Large intestine (tissue), 3 donors: ENCODE measurements at regions not wholly inside any gene's neighbourhood (a gene's known extent, or its start where the extent isn't known, plus 50 kb on each side); places are given as distances from the start of the nearest gene placed in this dataset.
"Not testable (repeated sequence)": the region's sequence is repeated elsewhere in the genome, so short reads cannot be mapped to it uniquely, and the experiment has no call there.

Experiments
- DNase-seq, 2 donors: peaks; one replicate each; pipeline versions ENCODE4 v3.0.0 to v3.0.0-alpha.2; 2013
- H3K27ac ChIP-seq: one replicate; pipeline ENCODE4 v1.5.1; 2013; ENCODE audit warnings: low read length
- H3K27me3 ChIP-seq: 2 replicates; pipeline ENCODE4 v1.6.1; 2013; ENCODE audit warnings: low read length; ENCODE audit not compliant: control insufficient read depth, insufficient read depth
- H3K36me3 ChIP-seq: 2 replicates; pipeline ENCODE4 v1.6.1; 2013; ENCODE audit warnings: low read length; ENCODE audit not compliant: control insufficient read depth, insufficient read depth
- H3K4me1 ChIP-seq: one replicate; pipeline ENCODE4 v1.6.1; 2013; ENCODE audit warnings: low read length; ENCODE audit not compliant: control insufficient read depth, insufficient read depth
- H3K4me3 ChIP-seq: one replicate; pipeline ENCODE4 v1.5.1; 2013; ENCODE audit warnings: low read length
- H3K9me3 ChIP-seq: one replicate; pipeline ENCODE4 v1.6.1; 2013; ENCODE audit warnings: mild to moderate bottlenecking, low read depth, low read length, moderate library complexity; ENCODE audit not compliant: control insufficient read depth
- WGBS: methylation state at CpG from one replicate; pipeline ENCODE4 v1.1.5; 2013; ENCODE audit warnings: low lambda C conversion rate; ENCODE audit not compliant: insufficient coverage; 5-methylcytosine and 5-hydroxymethylcytosine counted together

DNA sequence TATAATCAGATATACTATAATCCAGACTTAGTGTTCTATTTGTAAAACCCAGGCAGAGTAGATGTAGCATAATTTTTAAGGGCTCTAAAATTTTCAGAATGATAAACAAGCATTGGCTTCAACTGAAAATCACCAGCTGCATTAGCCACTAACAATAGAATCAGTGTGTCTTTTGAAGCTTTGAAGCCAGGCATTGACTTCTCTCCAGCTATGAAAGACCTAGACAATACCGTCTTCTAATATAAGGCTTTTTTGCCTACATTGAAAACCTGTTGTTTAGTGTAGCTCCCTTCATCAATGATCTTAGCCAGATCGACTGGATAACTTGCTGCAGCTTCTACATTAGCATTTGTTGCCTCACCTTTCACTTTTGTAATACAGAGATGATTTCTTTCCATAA, 1877.3 kb upstream of the ACO1 start:
- H3K27ac ChIP-seq, result no peak overlapping the region
- WGBS, result 100% methylated on average over 1 of the region's 2 CpGs
- DNase-seq, result no peak
- H3K36me3 ChIP-seq, result no peaks in the 10 kb centered on the region
- no peaks in the 10 kb centered on the region for H3K4me1 ChIP-seq
- H3K4me3 ChIP-seq, result no peak overlapping the region
- no peaks in the 10 kb centered on the region for H3K27me3 ChIP-seq
- H3K9me3 ChIP-seq, result no peaks in the 10 kb centered on the region

DNA sequence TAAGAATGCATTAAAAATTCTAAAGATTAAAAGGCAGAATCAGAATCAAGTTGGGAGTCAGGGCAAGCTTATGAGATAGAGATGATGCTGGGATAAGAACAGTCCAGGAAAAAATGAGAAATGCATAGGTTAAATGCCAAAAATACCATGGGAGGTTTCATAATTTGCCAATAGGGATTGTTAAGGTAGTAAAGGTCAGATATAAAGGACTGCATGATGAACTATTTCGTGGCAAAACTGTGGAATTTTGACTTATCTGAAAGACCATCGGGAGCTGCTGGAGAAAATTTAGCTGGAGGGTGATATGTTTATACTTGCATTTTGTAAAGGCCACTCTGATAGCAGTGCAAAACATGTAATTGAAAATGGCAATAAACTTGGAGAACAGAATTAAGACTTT, 1872.8 kb upstream of the ACO1 start:
- Histone ChIP-seq H3K27me3 (no peaks in the 10 kb centered on the region), H3K36me3 (no peaks in the 10 kb centered on the region), H3K4me1 (no peaks in the 10 kb centered on the region), H3K4me3 (no peak overlapping the region), H3K27ac (no peak overlapping the region), H3K9me3 (no peaks in the 10 kb centered on the region)
- WGBS, result no CpG with 5 or more reads among the region's 2 CpGs
- DNase-seq, result no peak

DNA sequence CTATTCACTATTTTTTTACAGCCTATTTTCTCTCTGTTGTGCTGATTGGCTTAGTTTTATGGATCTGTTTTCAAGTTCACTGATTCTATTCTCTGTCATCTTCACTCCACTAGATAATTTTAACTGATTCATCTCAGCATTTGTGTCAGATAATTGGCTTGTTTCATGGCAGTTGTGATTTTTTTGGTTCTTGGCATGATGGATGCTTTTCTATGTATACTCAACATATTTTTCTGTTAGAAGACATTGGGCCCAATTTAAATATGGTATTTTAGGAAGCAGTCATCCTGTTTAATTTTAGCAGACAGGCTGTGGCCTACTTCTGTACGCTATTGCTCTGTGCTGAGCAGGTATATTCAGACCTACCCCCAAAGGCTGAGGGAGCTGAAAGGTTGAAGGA, 1865.3 kb upstream of the ACO1 start:
- Histone ChIP-seq H3K4me3 (no peak overlapping the region), H3K36me3 (no peaks in the 10 kb centered on the region), H3K27ac (no peak overlapping the region), H3K4me1 (no peaks in the 10 kb centered on the region), H3K27me3 (no peaks in the 10 kb centered on the region), H3K9me3 (no peaks in the 10 kb centered on the region)
- WGBS, result no CpG with 5 or more reads among the region's 1 CpG
- DNase-seq, result no peak

DNA sequence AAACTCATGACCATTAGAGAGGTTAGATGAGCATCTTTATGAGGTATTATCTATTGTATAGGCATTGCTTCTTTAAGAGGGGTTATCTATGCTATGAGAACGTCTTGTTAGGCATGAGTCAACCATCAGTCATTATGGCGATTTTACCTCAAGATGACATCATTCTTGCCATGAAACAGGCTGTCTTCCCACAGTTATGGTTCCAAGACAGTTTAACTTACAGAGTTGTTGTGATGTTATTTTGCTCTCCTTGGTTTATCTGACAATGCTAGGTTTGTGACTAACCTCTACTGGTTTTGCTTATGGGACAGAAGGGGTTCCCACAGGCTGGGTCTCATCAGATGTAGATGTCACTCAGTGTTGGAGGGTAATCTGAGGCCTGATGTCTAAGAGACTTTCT, 1864.7 kb upstream of the ACO1 start:
- Histone ChIP-seq H3K4me1 (no peaks in the 10 kb centered on the region), H3K4me3 (no peak overlapping the region), H3K36me3 (no peaks in the 10 kb centered on the region), H3K9me3 (no peaks in the 10 kb centered on the region), H3K27me3 (no peaks in the 10 kb centered on the region), H3K27ac (no peak overlapping the region)
- no CpG with 5 or more reads among the region's 2 CpGs for WGBS
- no peak for DNase-seq

DNA sequence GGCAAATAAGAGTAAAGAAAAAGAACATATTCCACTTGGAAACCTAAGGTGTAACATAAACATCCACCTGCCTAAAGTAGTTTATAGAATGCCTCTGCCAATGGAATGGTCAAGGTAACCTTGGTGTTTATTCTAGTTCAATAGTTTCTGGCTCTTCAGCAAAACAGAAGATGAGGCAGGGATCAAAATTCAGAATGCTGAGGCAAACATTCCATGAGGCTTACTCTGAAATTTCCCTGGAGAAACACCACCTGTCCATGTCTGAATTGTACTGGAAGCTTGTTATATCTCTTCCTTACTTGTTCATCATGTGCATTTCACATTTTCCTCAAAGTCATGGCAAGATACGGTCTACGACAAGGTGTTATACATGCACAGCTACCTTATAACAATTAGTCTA, 1862.4 kb upstream of the ACO1 start:
- H3K9me3 ChIP-seq, result no peaks in the 10 kb centered on the region
- H3K4me3 ChIP-seq, result no peak overlapping the region
- H3K36me3 ChIP-seq, result no peaks in the 10 kb centered on the region
- no peak overlapping the region for H3K27ac ChIP-seq
- no peaks in the 10 kb centered on the region for H3K4me1 ChIP-seq
- WGBS, result 100% methylated on average over 2 of the region's 2 CpGs
- H3K27me3 ChIP-seq, result no peaks in the 10 kb centered on the region
- no peak for DNase-seq

DNA sequence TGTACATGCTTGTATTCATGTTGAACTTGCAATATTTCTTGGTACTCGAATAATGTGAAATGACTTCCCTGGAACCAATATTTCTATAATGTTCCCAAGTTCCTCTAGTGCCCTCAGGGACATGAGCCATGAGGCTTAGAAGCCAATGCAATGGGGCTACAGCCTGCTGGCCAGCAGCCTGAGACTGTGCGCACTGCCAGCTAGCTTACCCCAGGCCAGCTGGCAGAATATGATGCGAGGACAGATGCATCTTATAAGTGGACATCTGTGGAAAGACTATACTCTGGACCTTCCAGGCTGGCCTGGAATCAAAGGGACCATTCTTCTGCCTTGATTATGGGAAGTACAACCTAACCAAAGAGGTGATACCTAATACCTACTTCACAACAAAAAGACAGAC, 1862.0 kb upstream of the ACO1 start:
- Histone ChIP-seq H3K9me3 (no peaks in the 10 kb centered on the region), H3K27me3 (no peaks in the 10 kb centered on the region), H3K27ac (no peak overlapping the region), H3K4me1 (no peaks in the 10 kb centered on the region), H3K4me3 (no peak overlapping the region), H3K36me3 (no peaks in the 10 kb centered on the region)
- no CpG with 5 or more reads among the region's 3 CpGs for WGBS
- DNase-seq, result no peak

DNA sequence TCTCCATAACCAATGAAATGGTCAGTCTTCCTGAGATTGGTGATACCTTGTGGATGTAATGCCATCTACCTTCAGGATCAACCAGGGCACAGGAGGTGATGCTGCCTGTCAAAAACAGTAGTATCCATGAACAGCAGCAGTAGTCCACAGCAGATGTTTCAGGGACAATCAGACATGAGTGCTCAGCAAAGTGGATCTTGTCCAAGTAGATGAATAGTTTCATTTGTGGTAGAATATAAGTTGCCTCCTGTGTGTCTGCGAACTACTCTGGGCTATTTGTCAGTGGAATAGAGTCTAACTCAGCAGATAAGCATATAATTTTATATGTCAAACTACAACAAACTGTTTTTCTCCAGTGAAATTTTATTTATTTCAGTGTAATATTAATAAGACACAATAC, 1860.1 kb upstream of the ACO1 start:
- Histone ChIP-seq H3K27me3 (no peaks in the 10 kb centered on the region), H3K4me1 (no peaks in the 10 kb centered on the region), H3K27ac (no peak overlapping the region), H3K4me3 (no peak overlapping the region), H3K36me3 (no peaks in the 10 kb centered on the region), H3K9me3 (no peaks in the 10 kb centered on the region)
- DNase-seq, result no peak
- WGBS, result no CpG with 5 or more reads among the region's 1 CpG

DNA sequence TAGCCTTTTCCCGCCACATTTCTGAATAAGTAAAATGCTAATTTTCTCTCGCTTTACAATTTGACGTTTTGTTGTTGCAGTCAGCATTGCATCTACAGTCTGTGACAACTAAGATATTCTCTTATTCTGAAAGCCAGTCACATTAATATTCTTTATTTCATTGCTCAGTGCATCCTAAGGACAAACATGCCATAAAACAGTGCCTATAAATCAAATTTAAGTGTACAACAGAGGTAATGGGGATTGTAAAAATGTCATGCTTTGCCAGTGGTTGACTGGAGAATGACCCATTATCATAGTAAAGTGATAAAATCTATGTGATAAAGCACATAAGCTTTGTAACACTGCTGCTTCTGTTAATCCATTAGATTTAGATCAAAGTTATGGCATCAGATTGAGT, 1850.0 kb upstream of the ACO1 start:
- H3K27me3 ChIP-seq, result no peaks in the 10 kb centered on the region
- WGBS, result 84% methylated on average over 3 of the region's 3 CpGs

DNA sequence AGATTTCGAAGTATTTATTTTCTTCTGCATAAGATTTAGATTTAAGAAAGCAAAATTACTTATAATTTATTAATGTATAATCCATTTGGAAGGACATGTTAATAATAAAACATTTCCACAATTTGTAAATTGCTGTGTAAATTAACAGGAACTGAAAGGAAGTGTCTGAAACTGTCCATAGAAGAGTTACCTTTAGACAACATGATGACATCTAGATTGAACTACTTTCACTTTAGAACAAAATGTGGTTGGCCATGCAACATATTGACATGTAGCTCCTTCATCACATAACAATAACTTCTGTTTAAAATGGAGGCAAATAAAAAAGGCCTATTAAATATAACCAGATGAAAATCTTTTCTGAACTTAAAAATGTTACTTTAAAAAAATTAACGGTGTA, 1849.5 kb upstream of the ACO1 start:
- Histone ChIP-seq H3K4me3 (no peak overlapping the region), H3K27ac (no peak overlapping the region), H3K27me3 (no peaks in the 10 kb centered on the region), H3K36me3 (no peaks in the 10 kb centered on the region), H3K4me1 (no peaks in the 10 kb centered on the region), H3K9me3 (peaks cover 2% of the 10 kb centered on the region)
- WGBS, result 100% methylated on average over 2 of the region's 2 CpGs
- DNase-seq, result no peak

More for the DNA sequence above, 1850.0 kb upstream of the ACO1 start:
- no peak overlapping the region for H3K4me3 ChIP-seq
- no peak overlapping the region for H3K27ac ChIP-seq
- DNase-seq, result no peak
- peaks cover 2% of the 10 kb centered on the region for H3K9me3 ChIP-seq
- no peaks in the 10 kb centered on the region for H3K36me3 ChIP-seq
- H3K4me1 ChIP-seq, result no peaks in the 10 kb centered on the region

DNA sequence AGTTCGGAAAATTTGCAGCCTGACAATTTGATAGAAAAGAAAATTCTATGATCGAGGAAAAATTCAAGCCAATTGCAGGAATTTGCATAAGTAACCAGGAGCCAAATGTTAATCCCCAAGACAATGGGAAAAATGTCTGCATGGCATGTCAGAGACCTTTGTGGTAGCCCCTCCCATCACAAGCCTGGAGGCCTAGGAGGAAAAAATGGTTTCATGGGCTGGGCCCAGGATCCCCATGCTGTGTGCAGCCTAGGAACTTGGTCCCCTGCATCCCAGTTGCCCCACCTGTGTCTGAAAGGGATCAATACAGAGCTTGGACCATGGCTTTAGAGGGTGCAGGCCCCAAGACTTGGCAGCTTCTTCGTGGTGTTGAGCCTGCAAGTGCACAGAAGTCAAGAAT, 1847.9 kb upstream of the ACO1 start:
- WGBS, result 100% methylated on average over 2 of the region's 3 CpGs

DNA sequence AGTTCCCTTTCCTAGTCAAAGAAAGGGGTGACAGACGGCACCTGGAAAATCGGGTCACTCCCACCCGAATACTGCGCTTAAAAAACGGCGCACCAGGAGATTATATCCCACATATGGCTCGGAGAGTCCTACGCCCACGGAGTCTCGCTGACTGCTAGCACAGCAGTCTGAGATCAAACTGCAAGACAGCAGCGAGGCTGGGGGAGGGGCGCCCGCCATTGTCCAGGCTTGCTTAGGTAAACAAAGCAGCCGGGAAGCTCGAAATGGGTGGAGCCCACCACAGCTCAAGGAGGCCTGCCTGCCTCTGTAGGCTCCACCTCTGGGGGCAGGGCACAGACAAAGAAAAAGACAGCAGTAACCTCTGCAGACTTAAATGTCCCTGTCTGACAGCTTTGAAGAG, 1844.7 kb upstream of the ACO1 start:
- H3K36me3 ChIP-seq, H3K4me1 ChIP-seq, H3K4me3 ChIP-seq, H3K27me3 ChIP-seq, H3K9me3 ChIP-seq, DNase-seq, H3K27ac ChIP-seq: not testable (repeated sequence)
- WGBS, result no CpG with 5 or more reads among the region's 15 CpGs

More for the DNA sequence above, 1847.9 kb upstream of the ACO1 start:
- Histone ChIP-seq H3K27me3 (no peaks in the 10 kb centered on the region), H3K36me3 (no peaks in the 10 kb centered on the region), H3K27ac (no peak overlapping the region), H3K4me1 (no peaks in the 10 kb centered on the region), H3K9me3 (peaks cover 2% of the 10 kb centered on the region), H3K4me3 (no peak overlapping the region)
- DNase-seq, result peak in 1 of 2 donors; percentile 1
